Activated CD4-positive, alpha-beta T cell treated with anti-CD3 and anti-CD28 coated beads, Interleukin-2, amount 50 U/mL, for 48 hours (primary cell): ENCODE measurements at regions not wholly inside any gene's neighbourhood (a gene's known extent, or its start where the extent isn't known, plus 50 kb on each side); places are given as distances from the start of the nearest gene placed in this dataset.

Source experiments
- DNase-seq, 2 experiments: peaks; one replicate each; pipeline ENCODE4 v3.0.0-alpha.2; 2020

DNA sequence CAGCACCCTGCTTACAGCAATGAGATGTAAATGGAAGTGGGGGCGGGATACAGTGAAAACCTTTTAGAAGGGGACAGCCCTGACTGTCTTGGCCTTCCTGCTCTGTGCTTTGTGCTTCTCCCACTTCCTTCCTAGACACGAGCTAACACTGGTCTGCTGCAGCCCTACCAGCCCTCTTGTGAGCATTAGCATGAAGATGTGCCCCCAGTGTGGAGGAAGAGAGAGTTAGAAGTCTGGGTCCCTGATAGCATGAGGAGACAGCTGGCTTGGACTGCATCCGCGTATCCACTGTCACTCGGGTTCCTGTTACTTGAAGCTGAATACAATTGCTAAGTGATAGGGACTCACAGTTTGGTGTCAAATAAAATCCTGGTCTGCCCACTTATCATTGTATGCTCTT, 248.1 kb upstream of the SOX5 start:
- DNase-seq: no peak

DNA sequence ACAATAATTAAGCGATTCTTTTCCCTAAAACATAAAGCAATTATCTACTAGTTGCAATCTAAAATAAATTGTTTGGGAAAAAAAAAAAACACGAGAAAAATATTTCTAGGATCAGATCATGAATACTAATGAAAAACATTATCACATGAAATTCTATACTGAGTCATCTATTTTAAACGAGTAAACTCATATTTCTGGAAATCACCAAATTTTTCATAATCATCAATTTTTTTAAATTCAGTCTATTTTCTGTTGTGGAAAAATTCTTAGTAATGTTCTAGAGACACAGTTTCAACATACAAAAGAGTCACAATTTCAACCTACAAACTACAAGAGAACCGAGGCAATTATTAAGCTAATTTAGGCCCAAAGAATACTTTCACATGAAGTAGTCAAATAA, 245.6 kb upstream of the SOX5 start:
- no peak for DNase-seq

DNA sequence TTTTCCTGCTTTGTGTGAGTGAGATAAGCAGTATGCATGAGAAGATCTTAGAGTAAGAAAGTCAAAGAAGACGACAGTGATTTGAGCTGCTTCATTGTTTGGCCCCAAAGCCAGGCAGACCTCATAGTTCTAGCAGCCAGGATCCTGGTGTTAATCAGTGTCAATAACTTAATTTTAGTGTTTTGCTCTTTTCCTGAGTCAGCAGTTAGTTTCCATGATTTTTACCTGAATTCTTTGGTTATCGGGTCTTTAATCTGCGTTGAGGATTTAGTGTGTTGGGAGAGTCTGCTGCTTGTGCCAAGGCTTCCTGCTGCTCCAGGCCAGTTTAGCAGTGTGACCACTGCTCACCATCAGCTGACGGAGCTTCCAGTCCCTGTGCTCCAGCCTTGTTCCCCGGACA, 241.6 kb upstream of the SOX5 start:
- no peak for DNase-seq

GRCh38 chr12:24185782-24186181, 236.3 kb upstream of the SOX5 start:
- DNase-seq: no peak

DNA sequence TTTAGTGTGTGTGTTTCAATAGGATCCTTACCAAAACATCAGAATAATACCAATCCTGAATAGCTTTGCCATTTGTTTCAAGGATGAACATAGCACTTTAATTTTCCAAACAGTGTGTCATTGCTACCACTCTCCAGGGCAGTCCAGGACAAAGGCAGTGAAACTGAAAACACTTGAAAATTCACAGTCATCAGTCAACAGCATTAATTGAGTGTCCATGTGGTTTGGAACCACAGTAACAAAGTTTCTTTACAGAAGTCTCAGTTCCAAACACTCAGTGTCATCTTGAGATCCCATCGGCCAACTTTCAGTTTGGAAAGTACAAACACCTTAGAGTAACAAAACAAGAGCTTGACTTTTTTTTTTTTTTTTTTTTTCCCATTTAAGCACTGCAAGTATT, 228.4 kb upstream of the SOX5 start:
- DNase-seq: no peak

GRCh38 chr12:24175929-24176328, 226.5 kb upstream of the SOX5 start:
- DNase-seq: no peak

GRCh38 chr12:24175284-24175683, 225.8 kb upstream of the SOX5 start:
- DNase-seq: no peak

GRCh38 chr12:24173067-24173466, 223.6 kb upstream of the SOX5 start:
- DNase-seq: no peak

- DNase-seq: no peak
Observed at GRCh38 chr12:24172773-24173066, 223.2 kb upstream of the SOX5 start.

- no peak for DNase-seq
Observed at GRCh38 chr12:24172031-24172772, 222.7 kb upstream of the SOX5 start.

- no peak for DNase-seq
Observed at GRCh38 chr12:24155042-24155441, 205.6 kb upstream of the SOX5 start.

GRCh38 chr12:24153079-24153478, 203.6 kb upstream of the SOX5 start:
- DNase-seq: no peak

DNA sequence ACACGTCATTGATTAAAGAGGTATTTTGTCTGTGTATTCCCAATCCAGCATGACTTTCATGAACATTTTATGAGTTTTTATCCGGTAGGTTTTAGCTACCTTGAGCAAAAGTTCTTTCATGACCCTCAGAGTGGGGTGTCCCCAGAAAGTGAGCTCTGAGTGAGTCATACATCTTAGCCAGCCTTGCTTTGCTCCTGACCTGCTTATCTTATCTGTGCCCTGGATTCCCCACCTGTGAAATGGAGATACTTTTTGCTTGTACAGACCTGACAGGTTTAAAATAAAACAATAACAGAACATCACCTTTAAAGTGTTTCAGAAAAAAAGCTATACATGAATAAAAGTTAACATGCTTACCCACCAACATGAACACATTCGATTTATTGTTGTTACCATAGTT, 202.8 kb upstream of the SOX5 start:
- DNase-seq: no peak

DNA sequence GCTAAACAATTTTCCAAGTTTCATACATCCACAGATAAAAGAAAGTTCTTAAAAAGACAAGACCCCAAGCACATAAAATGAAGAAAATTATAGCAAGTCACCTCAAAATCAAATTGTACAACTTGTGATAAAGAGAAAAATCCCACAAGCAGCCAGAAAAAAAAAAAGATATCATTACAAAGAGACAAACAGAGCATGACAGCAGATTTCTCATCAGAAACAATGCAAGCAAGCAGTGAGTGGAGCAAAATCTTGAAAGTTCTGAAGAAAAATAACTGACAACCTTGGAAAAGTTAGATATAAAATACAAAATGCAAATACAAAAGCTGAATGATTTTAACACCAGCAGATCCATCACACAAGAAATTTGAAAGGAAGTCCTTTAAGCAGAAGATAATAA, 194.5 kb upstream of the SOX5 start:
- no peak for DNase-seq

- no peak for DNase-seq
Observed at GRCh38 chr12:24139035-24139434, 189.6 kb upstream of the SOX5 start.

- DNase-seq: no peak
Observed at GRCh38 chr12:24138041-24138440, 188.6 kb upstream of the SOX5 start.

GRCh38 chr12:24135158-24135850, 185.8 kb upstream of the SOX5 start:
- no peak for DNase-seq

DNA sequence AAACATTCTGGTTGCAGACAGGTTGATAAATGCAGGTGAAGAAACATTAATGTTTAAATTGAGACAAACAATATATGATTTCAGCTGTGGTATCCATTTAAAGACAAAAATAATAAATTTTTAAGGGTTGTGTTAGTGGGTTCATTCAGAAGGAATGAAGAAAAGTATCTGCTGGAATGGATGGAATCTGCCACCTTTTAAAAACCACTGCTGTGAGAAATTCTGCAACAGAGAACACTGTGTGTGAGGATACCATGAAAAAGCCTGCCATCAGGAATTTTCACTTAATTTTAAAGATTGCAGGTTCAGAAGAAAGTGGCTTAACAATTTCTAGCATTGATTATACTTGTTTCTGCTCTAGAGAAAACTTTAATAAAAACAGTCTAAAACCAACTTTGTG, 184.6 kb upstream of the SOX5 start:
- no peak for DNase-seq

GRCh38 chr12:24133384-24133783, 183.9 kb upstream of the SOX5 start:
- no peak for DNase-seq

GRCh38 chr12:24127919-24128721, 178.7 kb upstream of the SOX5 start:
- no peak for DNase-seq

- DNase-seq: no peak
Observed at GRCh38 chr12:24125280-24125679, 175.8 kb upstream of the SOX5 start.

- DNase-seq: no peak
Observed at GRCh38 chr12:24121911-24122310, 172.4 kb upstream of the SOX5 start.

DNA sequence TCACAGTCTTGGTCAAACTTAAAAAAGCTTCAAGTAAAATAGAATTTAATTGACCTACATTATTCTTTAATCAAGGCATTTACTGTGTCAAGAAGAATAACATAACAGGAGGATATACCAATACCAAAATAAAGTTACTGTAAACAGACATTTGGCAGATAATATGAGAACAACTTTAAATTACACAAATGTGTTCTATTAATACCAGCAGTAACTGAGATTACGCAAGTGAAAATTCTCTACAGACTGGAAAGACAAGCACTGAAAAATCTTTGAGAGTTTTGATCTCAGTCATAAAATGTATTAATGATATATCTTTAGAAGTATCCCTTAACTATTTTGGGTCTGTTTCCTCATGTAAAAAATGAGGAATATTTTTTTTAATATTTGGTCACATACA, 169.2 kb upstream of the SOX5 start:
- no peak for DNase-seq

GRCh38 chr12:24116548-24116947, 167.1 kb upstream of the SOX5 start:
- DNase-seq: no peak
